VCaP (cell line): ENCODE measurements at regions not wholly inside any gene's neighbourhood (a gene's known extent, or its start where the extent isn't known, plus 50 kb on each side); places are given as distances from the start of the nearest gene placed in this dataset.

ENCODE experiments used
- H3K27ac ChIP-seq: fragments of 450-650 bp; 2 replicates; pipeline ENCODE4 v1.5.1; 2017
- CTCF ChIP-seq: fragments of 450-650 bp; conservative IDR thresholded peaks from 2 replicates; pipeline ENCODE4 v1.5.1; 2017; ENCODE audit warnings: mild to moderate bottlenecking, moderate library complexity

DNA sequence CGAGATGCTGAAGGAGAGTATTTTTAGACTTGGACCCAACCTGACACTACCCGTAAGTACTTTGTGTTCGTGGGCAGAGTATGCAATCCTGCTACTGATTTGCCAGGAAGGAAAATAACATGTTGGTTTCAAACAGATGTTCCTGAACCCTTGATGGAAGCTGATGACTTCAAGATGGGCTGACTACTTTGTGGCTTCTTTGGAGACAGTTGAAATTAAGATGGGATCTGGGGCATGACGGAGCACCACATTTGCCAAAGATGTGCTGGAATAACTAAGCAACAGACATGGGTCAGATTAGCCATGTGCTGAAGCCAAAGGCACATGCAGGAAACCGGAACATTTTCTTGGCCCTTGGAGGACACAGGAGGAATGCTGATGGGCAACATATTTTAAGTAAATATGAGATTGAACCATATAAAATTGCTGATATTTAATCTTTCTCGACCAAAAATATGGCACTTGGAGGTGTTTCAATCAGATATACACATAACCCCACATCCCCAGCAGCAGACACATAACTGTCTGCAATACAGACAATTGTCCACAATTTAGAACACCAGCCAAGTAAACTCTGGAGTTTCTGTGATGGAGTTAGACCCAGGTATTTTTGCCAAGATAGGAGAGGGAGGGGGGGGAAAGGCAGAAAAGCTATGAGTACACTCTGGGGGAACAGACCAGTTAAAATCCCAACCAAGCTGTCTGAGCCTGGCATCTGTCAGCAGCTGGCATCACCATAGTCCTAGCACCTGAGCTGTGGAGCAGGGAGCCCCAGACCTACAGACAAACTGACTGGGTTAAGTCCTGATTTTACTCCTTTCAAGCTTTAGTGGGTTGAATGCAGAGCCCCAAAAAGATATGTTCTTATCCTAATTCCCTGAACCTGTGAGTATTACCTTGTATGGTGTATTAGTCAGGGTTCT lies 329.4 kb upstream of the CDH5 start:
- no peak for TF ChIP-seq CTCF
- H3K27ac ChIP-seq: no peak overlapping the region

DNA sequence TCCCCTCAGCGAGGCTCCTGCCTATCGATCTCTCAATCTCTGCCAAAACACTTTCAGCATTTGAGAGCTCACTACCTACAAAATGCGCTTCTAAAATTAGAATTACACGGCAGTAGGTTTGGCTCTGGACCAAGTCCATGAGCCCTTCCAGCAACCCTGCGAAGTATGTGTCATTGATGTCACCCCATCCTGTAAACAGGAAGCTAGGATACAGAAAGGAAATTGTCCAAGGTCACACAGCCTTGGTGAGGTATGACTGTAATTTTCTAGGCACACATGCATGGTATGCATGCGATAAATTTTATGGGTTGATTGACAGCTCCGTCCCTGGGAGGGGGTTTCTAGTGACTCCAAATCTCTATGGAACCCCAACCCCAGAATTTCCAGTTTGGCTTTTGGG lies 330.3 kb upstream of the CDH5 start:
- no peak for TF ChIP-seq CTCF
- H3K27ac ChIP-seq: no peak overlapping the region

- H3K27ac ChIP-seq: no peak overlapping the region
- no peak for TF ChIP-seq CTCF
Measured at GRCh38 chr16:66035096-66035495, 331.4 kb upstream of the CDH5 start.

DNA sequence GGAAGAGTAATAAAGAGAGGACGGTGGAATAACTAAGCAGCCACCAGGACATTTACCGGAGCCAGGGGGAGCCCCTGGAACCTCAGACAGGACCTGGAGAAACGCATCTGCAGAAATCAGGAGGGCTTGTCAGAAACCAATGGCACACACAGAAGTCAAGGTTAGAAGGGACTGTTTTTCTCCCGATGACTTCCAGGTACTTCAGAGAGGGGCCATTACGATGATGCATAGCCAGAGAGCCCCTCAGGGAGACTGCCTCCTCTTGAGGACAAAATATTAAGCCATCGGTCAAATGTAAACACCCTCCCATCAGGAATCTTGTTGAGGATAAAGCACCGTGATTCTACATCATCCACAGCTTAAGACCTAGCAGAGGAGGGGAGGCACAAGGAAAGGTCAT lies 333.6 kb upstream of the CDH5 start:
- TF ChIP-seq CTCF: no peak
- no peak overlapping the region for H3K27ac ChIP-seq

DNA sequence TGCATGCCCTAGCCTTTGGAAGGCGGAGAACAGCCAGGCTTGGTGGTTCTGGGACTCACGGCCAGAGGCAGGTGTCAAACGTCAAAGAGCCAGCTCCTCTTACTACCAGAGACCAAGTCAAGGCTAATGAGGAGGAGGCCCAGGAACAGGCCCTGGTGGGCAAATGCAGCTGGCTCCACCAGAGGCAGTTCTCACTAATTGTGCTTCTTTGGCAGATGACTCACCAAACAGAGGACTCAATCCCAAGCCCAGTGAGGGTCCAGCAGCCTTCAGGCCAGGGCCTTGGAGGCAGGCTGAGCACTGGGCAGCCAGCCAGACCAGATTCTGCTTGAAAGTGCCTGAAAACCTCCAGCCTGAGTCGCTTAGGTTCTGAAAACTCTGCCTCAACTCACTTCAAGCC lies 336.5 kb upstream of the CDH5 start:
- no peak overlapping the region for H3K27ac ChIP-seq
- TF ChIP-seq CTCF: no peak

GRCh38 chr16:66028510-66029216 lies 337.8 kb upstream of the CDH5 start:
- no peak for TF ChIP-seq CTCF
- H3K27ac ChIP-seq: no peak overlapping the region

DNA sequence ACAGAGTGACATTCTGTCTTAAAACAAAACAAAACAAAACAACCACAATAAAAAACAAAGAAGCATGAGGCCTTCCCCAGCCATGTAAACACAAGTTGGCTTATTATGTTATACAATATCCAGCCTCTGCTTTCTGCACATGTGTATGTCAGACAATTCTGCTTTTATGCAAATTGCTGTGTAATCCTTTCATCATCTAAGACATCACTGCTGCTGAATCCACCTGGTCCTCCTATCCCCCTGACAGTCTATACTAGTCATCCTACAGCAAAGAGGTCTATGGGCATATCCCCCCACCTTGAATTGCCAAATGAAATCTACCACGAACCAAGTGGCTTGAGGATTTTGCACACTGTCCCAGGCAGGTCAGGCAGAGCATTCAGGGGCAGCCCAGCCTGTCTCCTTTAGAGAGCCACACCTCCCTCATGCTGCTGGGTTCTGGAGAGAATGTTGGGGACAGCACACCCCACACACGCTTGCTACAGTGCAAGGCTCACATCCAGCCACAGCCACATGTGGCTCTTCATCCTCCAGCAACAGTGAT lies 339.6 kb upstream of the CDH5 start:
- no peak for TF ChIP-seq CTCF
- H3K27ac ChIP-seq: no peak overlapping the region
